Brain microvascular endothelial cell (primary cell): ENCODE measurements at regions not wholly inside any gene's neighbourhood (a gene's known extent, or its start where the extent isn't known, plus 50 kb on each side); places are given as distances from the start of the nearest gene placed in this dataset.
"Not testable (repeated sequence)": the region's sequence is repeated elsewhere in the genome, so short reads cannot be mapped to it uniquely, and the experiment has no call there.

Experiments
- DNase-seq: peaks from one replicate; pipeline ENCODE4 v3.0.0-alpha.2; 2020
- H3K27ac ChIP-seq: fragments of 250-450 bp; sonication (Bioruptor Pico); 2 replicates; pipeline ENCODE4 v1.5.1; 2020; ENCODE audit warnings: mild to moderate bottlenecking, moderate library complexity
- H3K27me3 ChIP-seq: fragments of 250-450 bp; sonication (Bioruptor Pico); replicated peaks from 2 replicates; pipeline ENCODE4 v1.5.1; 2020; ENCODE audit warnings: mild to moderate bottlenecking
- H3K36me3 ChIP-seq: fragments of 250-450 bp; sonication (Bioruptor Pico); replicated peaks from 2 replicates; pipeline ENCODE4 v1.5.1; 2020; ENCODE audit warnings: mild to moderate bottlenecking
- H3K4me3 ChIP-seq: 2 replicates; pipeline ENCODE4 v1.5.1; 2011; ENCODE audit warnings: low read depth, mild to moderate bottlenecking, control low read depth, low read length, moderate library complexity
- in situ Hi-C: cut with HindIII; loops from 2 replicates; pipeline ENCODE4 v1.10.0; 2017; ENCODE audit warnings: low sequenced_read_pairs, low pct_ligation_motif_present
- TF ChIP-seq, protein P1 (sequence below): IDR thresholded peaks from 2 replicates; pipeline ENCODE4 v1.5.1; 2011; ENCODE audit warnings: low read depth, mild to moderate bottlenecking, moderate library complexity, low read length, control low read depth, inconsistent platforms; ENCODE audit errors: missing control alignments

DNA sequence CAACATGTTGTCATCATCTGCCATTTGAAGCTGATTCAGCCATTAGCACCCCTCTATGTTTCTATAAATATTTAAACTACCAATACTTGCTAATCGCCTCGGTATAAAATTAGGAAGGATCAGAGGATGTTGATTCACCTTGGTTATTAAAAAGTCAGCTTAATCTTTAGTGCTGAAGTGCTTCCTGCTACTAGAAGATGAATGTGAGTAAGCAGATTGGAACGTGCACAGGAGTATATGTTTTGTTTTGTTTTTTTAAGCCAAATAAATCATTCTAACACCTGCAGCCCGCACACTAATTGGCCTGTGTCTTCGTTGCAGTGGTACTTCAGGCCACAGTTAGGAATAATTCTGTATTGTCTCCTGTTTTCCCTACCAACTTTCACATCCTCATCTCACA is 485.7 kb downstream of the AJAP1 start:
- no peak for DNase-seq
- Histone ChIP-seq H3K27ac (no peak overlapping the region), H3K36me3 (no peaks in the 10 kb centered on the region), H3K4me3 (no peak overlapping the region), H3K27me3 (no peaks in the 10 kb centered on the region)
- TF ChIP-seq, protein P1, sequence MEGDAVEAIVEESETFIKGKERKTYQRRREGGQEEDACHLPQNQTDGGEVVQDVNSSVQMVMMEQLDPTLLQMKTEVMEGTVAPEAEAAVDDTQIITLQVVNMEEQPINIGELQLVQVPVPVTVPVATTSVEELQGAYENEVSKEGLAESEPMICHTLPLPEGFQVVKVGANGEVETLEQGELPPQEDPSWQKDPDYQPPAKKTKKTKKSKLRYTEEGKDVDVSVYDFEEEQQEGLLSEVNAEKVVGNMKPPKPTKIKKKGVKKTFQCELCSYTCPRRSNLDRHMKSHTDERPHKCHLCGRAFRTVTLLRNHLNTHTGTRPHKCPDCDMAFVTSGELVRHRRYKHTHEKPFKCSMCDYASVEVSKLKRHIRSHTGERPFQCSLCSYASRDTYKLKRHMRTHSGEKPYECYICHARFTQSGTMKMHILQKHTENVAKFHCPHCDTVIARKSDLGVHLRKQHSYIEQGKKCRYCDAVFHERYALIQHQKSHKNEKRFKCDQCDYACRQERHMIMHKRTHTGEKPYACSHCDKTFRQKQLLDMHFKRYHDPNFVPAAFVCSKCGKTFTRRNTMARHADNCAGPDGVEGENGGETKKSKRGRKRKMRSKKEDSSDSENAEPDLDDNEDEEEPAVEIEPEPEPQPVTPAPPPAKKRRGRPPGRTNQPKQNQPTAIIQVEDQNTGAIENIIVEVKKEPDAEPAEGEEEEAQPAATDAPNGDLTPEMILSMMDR, result no peak
- in situ Hi-C loops, result no loop called here

GRCh38 chr1:5129746-5130355 is 475.4 kb downstream of the AJAP1 start:
- in situ Hi-C loops, result no loop called here
- H3K4me3 ChIP-seq, result no peak overlapping the region
- no peaks in the 10 kb centered on the region for H3K36me3 ChIP-seq
- H3K27me3 ChIP-seq, result no peaks in the 10 kb centered on the region
- no peak for DNase-seq
- TF ChIP-seq, protein P1, result no peak
- H3K27ac ChIP-seq, result no peak overlapping the region

- Histone ChIP-seq H3K27ac (no peak overlapping the region), H3K4me3 (no peak overlapping the region), H3K27me3 (no peaks in the 10 kb centered on the region), H3K36me3 (no peaks in the 10 kb centered on the region)
- TF ChIP-seq, protein P1, result no peak
- DNase-seq, result no peak
- in situ Hi-C loops, result no loop called here
Measured at GRCh38 chr1:5125208-5125607, 470.8 kb downstream of the AJAP1 start.

DNA sequence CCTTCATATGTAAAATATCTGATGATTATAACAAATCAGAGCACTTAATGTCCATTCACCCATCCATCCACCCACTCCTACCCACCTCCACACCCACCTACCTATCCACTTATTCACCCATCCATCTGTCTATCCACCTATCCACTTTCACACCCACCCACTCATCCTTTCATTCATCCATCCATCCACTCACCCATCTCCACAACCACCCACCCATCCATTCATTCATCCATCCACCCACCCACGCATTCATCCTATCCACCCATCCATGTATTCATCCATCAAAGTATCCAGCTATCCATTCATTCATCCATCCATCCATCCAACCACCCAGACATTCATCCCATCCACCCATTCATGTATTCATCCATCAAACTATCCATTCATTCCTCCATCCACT is 466.1 kb downstream of the AJAP1 start:
- H3K27ac ChIP-seq, result no peak overlapping the region
- no peak overlapping the region for H3K4me3 ChIP-seq
- H3K27me3 ChIP-seq, result no peaks in the 10 kb centered on the region
- in situ Hi-C loops, result no loop called here
- TF ChIP-seq, protein P1, result no peak
- DNase-seq, result no peak
- no peaks in the 10 kb centered on the region for H3K36me3 ChIP-seq

GRCh38 chr1:5119366-5120234 is 465.2 kb downstream of the AJAP1 start:
- no peak for DNase-seq
- TF ChIP-seq, protein P1, result no peak
- no peak overlapping the region for H3K27ac ChIP-seq
- no peaks in the 10 kb centered on the region for H3K27me3 ChIP-seq
- H3K4me3 ChIP-seq, result no peak overlapping the region
- in situ Hi-C loops, result no loop called here
- H3K36me3 ChIP-seq, result no peaks in the 10 kb centered on the region

DNA sequence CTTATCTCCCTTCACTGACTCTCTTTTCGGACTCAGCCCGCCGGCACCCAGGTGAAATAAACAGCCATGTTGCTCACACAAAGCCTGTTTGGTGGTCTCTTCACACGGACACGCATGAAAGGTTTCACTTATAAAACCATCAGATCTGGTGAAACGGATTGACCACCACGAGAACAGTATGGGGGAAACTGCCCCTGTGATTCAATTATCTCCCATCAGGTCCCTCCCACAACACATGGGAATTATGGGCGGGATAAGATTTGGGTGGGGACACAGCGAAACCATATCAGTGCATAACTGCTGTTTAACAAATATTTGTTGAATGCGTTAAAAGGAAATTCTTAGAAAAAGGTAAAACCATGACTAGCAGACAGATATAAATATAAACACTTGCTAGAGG is 464.4 kb downstream of the AJAP1 start:
- H3K27ac ChIP-seq, H3K27me3 ChIP-seq, DNase-seq, H3K4me3 ChIP-seq, H3K36me3 ChIP-seq, in situ Hi-C loops: not testable (repeated sequence)

DNA sequence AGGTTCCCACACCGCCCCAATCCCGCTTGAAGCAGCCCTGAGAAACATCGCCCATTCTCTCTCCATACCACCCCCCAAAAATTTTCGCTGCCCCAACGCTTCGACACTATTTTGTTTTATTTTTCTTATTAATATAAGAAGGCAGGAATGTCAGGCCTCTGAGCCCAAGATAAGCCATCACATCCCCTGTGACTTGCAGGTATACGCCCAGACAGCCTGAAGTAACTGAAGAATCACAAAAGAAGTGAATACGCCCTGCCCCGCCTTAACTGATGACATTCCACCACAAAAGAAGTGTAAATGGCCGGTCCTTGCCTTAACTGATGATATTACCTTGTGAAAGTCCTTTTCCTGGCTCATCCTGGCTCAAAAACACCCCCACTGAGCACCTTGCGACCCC is 463.9 kb downstream of the AJAP1 start:
- in situ Hi-C loops, DNase-seq, H3K4me3 ChIP-seq, H3K27ac ChIP-seq, H3K36me3 ChIP-seq, H3K27me3 ChIP-seq: not testable (repeated sequence)
